HG02678 (cell line): ENCODE measurements at regions not wholly inside any gene's neighbourhood (a gene's known extent, or its start where the extent isn't known, plus 50 kb on each side); places are given as distances from the start of the nearest gene placed in this dataset.
"Not testable (repeated sequence)": the region's sequence is repeated elsewhere in the genome, so short reads cannot be mapped to it uniquely, and the experiment has no call there.

Experiments
- ATAC-seq: cut with Tn5 transposase; IDR thresholded peaks from one replicate; pipeline ENCODE4 v1.9.1; 2021; ENCODE audit warnings: mild to moderate bottlenecking, moderate library complexity; ENCODE audit not compliant: unreplicated experiment

GRCh38 chr7:127530148-127530547 lies 55.2 kb downstream of the GCC1 start:
- no peak for ATAC-seq

GRCh38 chr7:127527561-127527960 lies 57.8 kb downstream of the GCC1 start:
- no peak for ATAC-seq

GRCh38 chr7:127525866-127526480 lies 59.4 kb downstream of the GCC1 start:
- no peak for ATAC-seq

- no peak for ATAC-seq
These were observed 69.1 kb downstream of the GCC1 start for GRCh38 chr7:127516320-127516719.

- ATAC-seq, result peak; percentile 58
These were observed 70.9 kb downstream of the GCC1 start for GRCh38 chr7:127514499-127514898.

- no peak for ATAC-seq
These were observed 72.1 kb downstream of the GCC1 start for GRCh38 chr7:127513311-127513710.

GRCh38 chr7:127512663-127513062 lies 72.7 kb downstream of the GCC1 start:
- ATAC-seq, result no peak

GRCh38 chr7:127504715-127505114 lies 80.7 kb downstream of the GCC1 start:
- ATAC-seq, result no peak

- no peak for ATAC-seq
These were observed 83.6 kb downstream of the GCC1 start for GRCh38 chr7:127501817-127502216.

GRCh38 chr7:127487381-127487780 lies 94.9 kb upstream of the ZNF800 start:
- no peak for ATAC-seq

- no peak for ATAC-seq
These were observed 94.1 kb upstream of the ZNF800 start for GRCh38 chr7:127486654-127487053.

GRCh38 chr7:127485482-127485881 lies 93.0 kb upstream of the ZNF800 start:
- ATAC-seq, result no peak

- no peak for ATAC-seq
These were observed 92.4 kb upstream of the ZNF800 start for GRCh38 chr7:127484954-127485353.

GRCh38 chr7:127478461-127478860 lies 86.0 kb upstream of the ZNF800 start:
- no peak for ATAC-seq

GRCh38 chr7:127478024-127478355 lies 85.5 kb upstream of the ZNF800 start:
- ATAC-seq, result no peak

GRCh38 chr7:127477295-127478023 lies 85.0 kb upstream of the ZNF800 start:
- ATAC-seq, result no peak

- no peak for ATAC-seq
These were observed 84.1 kb upstream of the ZNF800 start for GRCh38 chr7:127476618-127477017.

- no peak for ATAC-seq
These were observed 81.9 kb upstream of the ZNF800 start for GRCh38 chr7:127474457-127474856.

- no peak for ATAC-seq
These were observed 80.9 kb upstream of the ZNF800 start for GRCh38 chr7:127473409-127473808.

- ATAC-seq, result no peak
These were observed 67.6 kb upstream of the ZNF800 start for GRCh38 chr7:127460077-127460476.

GRCh38 chr7:127451258-127451657 lies 58.8 kb upstream of the ZNF800 start:
- not testable (repeated sequence) for ATAC-seq

GRCh38 chr7:127448566-127448965 lies 56.1 kb upstream of the ZNF800 start:
- no peak for ATAC-seq
